SKM-1 treated with dmso at 0.1 percent for 144 hours (cell line): ENCODE measurements at regions not wholly inside any gene's neighbourhood (a gene's known extent, or its start where the extent isn't known, plus 50 kb on each side); places are given as distances from the start of the nearest gene placed in this dataset.
"Not testable (repeated sequence)": the region's sequence is repeated elsewhere in the genome, so short reads cannot be mapped to it uniquely, and the experiment has no call there.

ENCODE experiments used
- DNase-seq: peaks from one replicate; lab custom pipeline; 2025; ENCODE audit not compliant: unreplicated experiment; lab: John Stamatoyannopoulos, UW

GRCh38 chr2:3039188-3040065 is 338.2 kb downstream of the EIPR1 start:
- no peak for DNase-seq

- no peak for DNase-seq
Measured at GRCh38 chr2:3038636-3039035, 339.0 kb downstream of the EIPR1 start.

- DNase-seq = no peak
Measured at GRCh38 chr2:3037196-3038194, 340.1 kb downstream of the EIPR1 start.

- DNase-seq = no peak
Measured at GRCh38 chr2:3036432-3037125, 341.0 kb downstream of the EIPR1 start.

GRCh38 chr2:3035385-3036050 is 342.1 kb downstream of the EIPR1 start:
- DNase-seq = no peak

- DNase-seq = no peak
Measured at GRCh38 chr2:3034856-3035255, 342.8 kb downstream of the EIPR1 start.

GRCh38 chr2:3034396-3034795 is 343.2 kb downstream of the EIPR1 start:
- no peak for DNase-seq

GRCh38 chr2:3033315-3033714 is 344.3 kb downstream of the EIPR1 start:
- no peak for DNase-seq

- DNase-seq = not testable (repeated sequence)
Measured at GRCh38 chr2:3030791-3031190, 346.8 kb downstream of the EIPR1 start.

GRCh38 chr2:3025984-3026383 is 351.6 kb downstream of the EIPR1 start:
- no peak for DNase-seq

GRCh38 chr2:3025261-3025660 is 352.4 kb downstream of the EIPR1 start:
- DNase-seq = no peak

GRCh38 chr2:3024401-3024935 is 353.1 kb downstream of the EIPR1 start:
- no peak for DNase-seq

- DNase-seq = no peak
Measured at GRCh38 chr2:3023531-3023930, 354.1 kb downstream of the EIPR1 start.

GRCh38 chr2:3022841-3023372 is 354.7 kb downstream of the EIPR1 start:
- DNase-seq = no peak

GRCh38 chr2:3021720-3022119 is 355.9 kb downstream of the EIPR1 start:
- no peak for DNase-seq

- no peak for DNase-seq
Measured at GRCh38 chr2:3010001-3010400, 367.6 kb downstream of the EIPR1 start.

GRCh38 chr2:3009483-3009882 is 368.1 kb downstream of the EIPR1 start:
- no peak for DNase-seq

- DNase-seq = no peak
Measured at GRCh38 chr2:3009005-3009404, 368.6 kb downstream of the EIPR1 start.

- no peak for DNase-seq
Measured at GRCh38 chr2:3008561-3008960, 369.1 kb downstream of the EIPR1 start.

GRCh38 chr2:3007135-3007534 is 370.5 kb downstream of the EIPR1 start:
- no peak for DNase-seq
